ENCODE measurements at regions not wholly inside any gene's neighbourhood (a gene's known extent, or its start where the extent isn't known, plus 50 kb on each side); places are given as distances from the start of the nearest gene placed in this dataset.

DNA sequence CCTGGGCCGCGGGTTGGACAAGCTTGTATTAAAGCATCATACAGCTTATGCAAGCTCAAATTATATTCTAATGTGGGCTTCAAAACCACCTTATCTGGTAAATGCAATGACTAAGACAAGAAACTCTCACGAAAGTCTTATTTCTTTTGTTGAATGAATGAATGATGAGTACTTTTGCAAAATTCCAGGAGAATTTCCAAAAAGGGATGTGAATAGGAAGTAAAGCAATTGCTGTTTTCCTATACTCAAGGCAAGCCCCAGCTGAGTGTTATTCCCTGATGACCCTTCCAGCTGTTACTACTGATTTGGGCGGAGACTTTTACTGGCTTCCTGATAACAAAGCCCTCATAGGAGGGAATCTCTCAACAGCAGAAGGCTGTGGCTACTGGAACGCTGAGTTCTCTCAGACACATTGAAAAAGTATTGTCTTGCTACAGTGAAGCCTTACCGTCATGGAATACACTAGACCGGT is 162.8 kb downstream of the SREK1 start:
- DNase-seq = no peak

GRCh38 chr5:66307647-66308241 is 163.6 kb downstream of the SREK1 start:
- peak; percentile 48 for DNase-seq

DNA sequence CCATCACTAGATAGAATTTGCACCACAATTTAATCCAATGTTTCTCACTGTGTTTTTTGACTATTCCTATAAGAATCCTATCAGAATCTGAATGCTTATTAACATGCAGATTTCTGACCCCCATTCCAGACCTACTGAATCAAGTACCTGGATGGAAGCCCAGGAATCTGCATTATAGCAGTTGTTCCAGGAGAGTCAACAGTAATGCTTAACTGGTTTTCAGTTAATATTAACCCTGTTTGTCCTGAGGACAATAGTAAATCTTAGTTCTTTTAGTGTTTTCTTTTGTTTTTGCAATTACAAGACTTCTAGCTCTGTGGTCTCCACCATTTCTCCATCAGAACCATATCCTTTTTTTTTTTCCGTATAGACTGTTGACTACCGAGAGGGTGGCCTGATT is 168.2 kb downstream of the SREK1 start:
- no peak for DNase-seq

DNA sequence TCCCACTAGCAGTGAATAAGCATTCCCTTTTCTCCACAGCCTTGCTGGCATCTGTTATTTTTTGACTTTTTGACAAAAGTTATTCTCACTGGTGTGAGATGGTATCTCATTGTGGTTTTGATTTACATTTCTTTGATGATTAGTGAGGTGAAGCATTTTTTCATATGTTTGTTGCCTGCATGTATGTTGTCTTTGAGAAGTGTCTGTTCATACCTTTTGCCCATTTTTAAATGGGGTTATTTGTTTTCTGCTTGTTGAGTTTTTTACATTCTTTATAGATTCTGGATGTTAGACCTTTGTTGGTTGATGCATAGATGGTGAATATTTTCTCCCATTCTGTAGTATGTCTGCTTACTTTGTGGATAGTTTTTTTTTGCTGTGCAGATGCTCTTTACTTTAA is 171.7 kb downstream of the SREK1 start:
- no peak for DNase-seq

DNA sequence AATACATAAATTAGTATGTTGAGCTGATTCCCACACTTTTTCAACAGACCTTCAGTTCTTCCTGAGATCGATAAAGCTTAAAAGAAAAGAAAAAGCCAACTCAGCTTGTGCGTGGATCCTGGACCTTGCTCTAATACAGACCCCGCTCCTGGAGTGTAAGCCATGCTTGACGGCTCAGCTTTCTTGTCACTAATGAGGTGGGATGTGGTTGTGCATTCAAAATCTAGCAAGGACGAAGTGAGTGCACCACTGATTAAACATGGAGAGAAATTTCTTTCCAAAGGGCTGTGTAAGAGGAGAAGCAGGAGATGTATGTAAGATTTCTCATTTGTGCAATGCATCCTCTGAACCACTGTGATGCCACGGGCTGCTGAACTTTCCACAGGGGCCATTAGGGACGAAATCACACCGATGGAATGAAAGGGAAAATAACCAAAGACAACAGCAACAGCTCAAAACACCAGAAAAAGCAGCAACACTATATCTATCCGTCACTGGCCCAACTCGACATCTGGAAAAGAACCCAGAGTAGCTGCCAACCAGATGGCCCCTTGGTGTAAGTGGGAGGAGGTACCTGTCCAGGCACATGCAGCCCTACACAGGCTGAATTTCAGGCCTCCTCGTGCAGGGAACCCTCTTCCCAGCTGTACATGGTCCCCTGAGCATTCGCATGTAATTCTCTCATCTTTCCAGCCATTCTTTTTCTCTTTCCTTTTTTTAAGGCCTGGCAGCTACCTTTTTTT is 178.9 kb downstream of the SREK1 start:
- no peak for DNase-seq

- no peak for DNase-seq
Measured at GRCh38 chr5:66323529-66323895, 179.4 kb downstream of the SREK1 start.

DNA sequence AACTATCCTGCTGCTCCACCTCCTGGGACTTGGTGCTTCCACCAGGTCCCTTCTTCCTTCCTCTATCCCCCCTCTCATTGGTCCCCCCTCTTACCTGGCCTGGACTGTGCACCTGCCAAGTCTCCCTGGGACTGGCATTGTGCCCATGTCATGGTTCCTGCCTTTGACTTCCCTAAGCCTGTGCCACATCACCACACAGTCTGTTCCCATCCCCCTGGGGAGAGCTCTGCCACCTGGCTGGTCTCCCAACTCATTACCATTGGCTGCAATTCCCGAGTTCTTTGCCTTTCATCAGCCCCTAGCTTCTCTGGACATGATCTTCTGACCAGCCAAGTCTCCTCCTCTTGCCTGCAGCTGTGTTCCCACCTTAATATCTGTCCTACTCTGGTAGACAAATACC is 180.3 kb downstream of the SREK1 start:
- DNase-seq = no peak

DNA sequence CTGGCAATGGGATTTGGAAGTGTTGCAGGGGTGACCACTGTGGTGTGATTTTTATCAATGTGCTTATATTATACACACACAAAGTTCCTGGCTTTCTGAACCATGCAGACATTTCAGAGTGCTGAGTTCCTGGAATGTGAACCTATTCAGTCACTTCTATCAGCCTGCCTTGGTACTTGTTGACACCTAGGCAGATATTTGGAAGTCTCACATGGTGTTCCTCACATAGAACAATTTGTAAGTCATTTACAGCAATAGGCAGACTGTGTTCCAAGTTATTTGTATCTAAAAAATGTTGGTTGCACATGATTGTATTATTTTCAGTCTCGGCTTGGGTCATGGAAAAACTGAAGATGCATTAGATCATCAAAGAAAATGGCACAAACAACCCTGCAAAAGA is 182.2 kb downstream of the SREK1 start:
- DNase-seq = no peak

GRCh38 chr5:66327008-66327407 is 182.9 kb downstream of the SREK1 start:
- DNase-seq = no peak

DNA sequence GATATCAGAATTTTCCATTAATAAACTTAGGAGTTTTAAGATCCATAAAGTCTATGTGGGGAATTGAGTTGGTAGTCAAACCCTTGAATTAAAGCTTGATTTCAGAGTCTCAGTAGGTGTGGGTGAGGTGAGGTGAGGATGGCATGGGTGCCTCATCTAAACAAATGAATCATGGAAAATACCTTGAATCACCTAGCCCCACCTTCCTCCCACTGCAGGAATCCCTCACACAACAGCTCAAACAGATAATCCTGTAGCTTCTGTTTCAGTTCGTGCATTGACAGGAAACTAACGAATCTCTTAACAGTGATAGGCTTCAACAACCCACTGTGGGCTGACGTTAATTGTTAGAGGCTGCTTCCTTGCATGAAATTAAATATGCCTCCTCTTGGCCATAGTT is 185.0 kb downstream of the SREK1 start:
- no peak for DNase-seq

GRCh38 chr5:66333192-66333591 is 189.1 kb downstream of the SREK1 start:
- DNase-seq = no peak

DNA sequence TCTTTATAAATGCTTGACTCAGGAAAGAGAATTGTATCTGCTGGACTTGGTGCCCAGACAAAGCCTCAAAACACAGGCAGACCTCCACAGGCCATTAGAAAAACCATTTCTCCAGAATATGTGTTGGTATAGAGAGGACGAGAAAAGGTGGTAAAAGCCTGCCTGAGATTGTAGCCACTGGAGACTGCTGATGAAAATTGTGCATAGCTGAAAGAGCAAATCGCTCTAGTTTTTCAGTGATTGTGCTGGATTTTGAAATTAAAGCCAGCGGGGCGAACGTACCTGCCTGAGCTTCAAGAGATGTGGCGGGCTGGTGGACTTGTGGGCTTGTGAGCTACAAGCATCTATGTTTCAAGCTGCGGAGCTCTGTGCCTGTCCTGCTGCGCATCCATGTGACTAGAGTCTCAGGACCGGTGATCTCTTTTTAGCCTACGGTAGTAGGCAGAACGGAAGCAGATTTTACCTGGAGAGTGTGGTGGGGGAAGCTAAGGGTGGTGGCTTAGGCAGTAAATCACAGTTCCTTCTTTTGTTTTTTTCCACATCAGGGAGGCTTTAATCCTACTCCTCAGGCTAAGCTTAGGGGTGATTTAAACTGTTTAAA is 193.6 kb downstream of the SREK1 start:
- DNase-seq = no peak

- no peak for DNase-seq
Measured at GRCh38 chr5:66338828-66339227, 194.7 kb downstream of the SREK1 start.

GRCh38 chr5:66339896-66340295 is 195.8 kb downstream of the SREK1 start:
- DNase-seq = no peak

DNA sequence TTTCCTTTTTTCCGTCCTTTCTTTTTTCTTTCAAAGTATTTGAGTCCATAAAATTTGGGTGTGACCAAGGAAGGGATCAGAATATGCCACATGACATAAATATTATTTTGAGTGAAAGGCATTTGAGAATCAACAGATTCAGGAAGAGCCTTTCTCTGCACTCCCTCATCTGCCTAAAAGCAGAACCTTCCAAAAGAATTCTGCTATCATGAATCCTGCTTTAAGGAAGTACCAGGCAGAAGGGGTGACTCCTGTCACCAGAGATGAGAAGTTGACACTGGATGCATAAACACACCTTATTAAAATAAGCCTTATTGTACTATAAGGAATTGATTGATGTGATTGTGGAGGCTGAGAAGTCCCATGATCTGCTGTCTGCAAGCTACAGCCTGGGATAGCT is 196.7 kb downstream of the SREK1 start:
- DNase-seq = no peak

DNA sequence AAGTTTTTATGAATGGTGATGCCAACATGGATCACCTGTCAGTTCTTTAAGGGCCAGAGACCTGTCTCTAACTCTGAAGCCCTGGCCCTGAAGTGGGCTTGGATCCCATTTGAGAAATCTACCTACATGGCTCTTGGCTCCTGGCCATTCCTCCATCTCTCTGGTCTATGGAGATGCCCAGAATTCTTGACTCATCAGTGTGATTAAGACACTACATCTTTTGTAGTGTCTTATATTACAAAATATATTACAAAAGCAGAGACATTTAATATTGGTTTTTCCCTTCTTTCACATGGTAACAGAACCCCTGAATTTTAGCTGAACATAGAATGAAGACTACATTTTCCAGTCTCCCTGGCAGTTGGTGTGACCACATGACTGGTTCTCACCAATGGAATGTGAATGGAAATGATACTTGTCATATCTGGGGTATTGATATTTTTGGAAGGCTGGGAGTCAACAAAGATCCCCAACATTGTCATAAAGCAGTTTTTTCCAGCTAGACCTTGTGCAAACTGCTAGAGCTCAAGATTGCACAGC is 198.3 kb downstream of the SREK1 start:
- DNase-seq = no peak

GRCh38 chr5:66343370-66344071 is 199.4 kb downstream of the SREK1 start:
- DNase-seq = no peak

- DNase-seq = no peak
Measured at GRCh38 chr5:66344544-66344943, 200.4 kb downstream of the SREK1 start.

GRCh38 chr5:66345281-66345680 is 201.2 kb downstream of the SREK1 start:
- no peak for DNase-seq

DNA sequence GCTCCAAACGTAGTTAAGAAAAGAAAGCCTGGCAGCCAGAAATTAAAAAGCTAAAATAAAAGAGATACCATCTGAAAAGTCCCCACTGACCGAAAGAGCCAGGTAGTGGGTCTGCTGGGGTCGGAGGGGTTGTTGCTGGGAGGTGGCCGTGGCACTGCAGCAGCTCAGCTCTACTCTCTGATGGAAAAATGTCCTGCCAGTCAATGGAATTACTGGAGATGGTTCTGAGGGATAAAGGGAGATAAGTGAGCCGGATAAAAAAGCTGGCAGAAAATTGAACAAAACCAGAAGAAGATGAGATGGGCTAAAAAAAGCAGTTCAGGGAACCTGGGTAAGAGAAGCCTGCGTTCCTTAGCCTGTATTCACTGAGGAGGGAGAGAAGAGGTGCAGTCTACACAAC is 202.8 kb downstream of the SREK1 start:
- no peak for DNase-seq

GRCh38 chr5:66348387-66349125 is 204.5 kb downstream of the SREK1 start:
- no peak for DNase-seq

GRCh38 chr5:66351813-66352212 is 207.7 kb downstream of the SREK1 start:
- peak; percentile 92 for DNase-seq

- DNase-seq = no peak
Measured at GRCh38 chr5:66353186-66353585, 209.1 kb downstream of the SREK1 start.
